ENCODE measurements at regions not wholly inside any gene's neighbourhood (a gene's known extent, or its start where the extent isn't known, plus 50 kb on each side); places are given as distances from the start of the nearest gene placed in this dataset.

DNA sequence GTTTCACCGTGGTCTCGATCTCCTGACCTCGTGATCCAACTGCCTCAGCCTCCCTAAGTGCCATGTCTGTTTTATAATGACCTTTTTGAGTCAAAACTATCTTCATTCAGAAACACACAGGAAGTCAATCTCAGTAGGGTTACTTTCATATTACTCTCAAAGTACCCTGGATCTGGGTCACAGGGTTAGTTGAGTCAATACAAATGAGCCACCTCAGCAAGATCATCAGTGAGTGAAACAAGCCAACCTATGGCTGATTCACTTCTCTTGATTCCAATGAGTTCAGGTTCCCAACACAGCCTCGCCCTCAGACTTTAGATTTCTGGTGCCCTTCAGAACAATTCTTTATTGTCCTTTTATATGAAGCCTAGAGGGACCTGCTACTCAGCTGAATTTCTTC is 76.9 kb downstream of the ZC3H11B start:
- intact Hi-C loops (cut with micrococcal nuclease), result no loop called here
- Histone ChIP-seq H3K27ac (ENCODE audit: low read length) (no peak overlapping the region), H3K4me3 (ENCODE audit: low read length) (no peak overlapping the region), H3K9me3 (ENCODE audit: control insufficient read depth, insufficient read depth, low read length) (no peaks in the 10 kb centered on the region), H3K4me1 (ENCODE audit: control insufficient read depth, insufficient read depth, low read length) (no peaks in the 10 kb centered on the region), H3K36me3 (ENCODE audit: control insufficient read depth, insufficient read depth, low read length) (no peaks in the 10 kb centered on the region), H3K27me3 (ENCODE audit: control insufficient read depth, insufficient read depth, low read length) (no peaks in the 10 kb centered on the region)
- ATAC-seq (no peak), DNase-seq (no peak)
- Mint-ChIP-seq H3K36me3 (no peaks in the 10 kb centered on the region), H3K9me3 (peaks cover 5 to 7% of the 10 kb centered on the region in 2 donors), H3K27me3 (ENCODE audit: low read depth in 2 of 2) (no peaks in the 10 kb centered on the region), H3K4me3 (no peak overlapping the region), H3K27ac (no peak overlapping the region), H3K4me1 (no peaks in the 10 kb centered on the region)
- 83% methylated on average over 4 of the region's 4 CpGs for WGBS (ENCODE audit: insufficient coverage)
- TF ChIP-seq, protein P1, sequence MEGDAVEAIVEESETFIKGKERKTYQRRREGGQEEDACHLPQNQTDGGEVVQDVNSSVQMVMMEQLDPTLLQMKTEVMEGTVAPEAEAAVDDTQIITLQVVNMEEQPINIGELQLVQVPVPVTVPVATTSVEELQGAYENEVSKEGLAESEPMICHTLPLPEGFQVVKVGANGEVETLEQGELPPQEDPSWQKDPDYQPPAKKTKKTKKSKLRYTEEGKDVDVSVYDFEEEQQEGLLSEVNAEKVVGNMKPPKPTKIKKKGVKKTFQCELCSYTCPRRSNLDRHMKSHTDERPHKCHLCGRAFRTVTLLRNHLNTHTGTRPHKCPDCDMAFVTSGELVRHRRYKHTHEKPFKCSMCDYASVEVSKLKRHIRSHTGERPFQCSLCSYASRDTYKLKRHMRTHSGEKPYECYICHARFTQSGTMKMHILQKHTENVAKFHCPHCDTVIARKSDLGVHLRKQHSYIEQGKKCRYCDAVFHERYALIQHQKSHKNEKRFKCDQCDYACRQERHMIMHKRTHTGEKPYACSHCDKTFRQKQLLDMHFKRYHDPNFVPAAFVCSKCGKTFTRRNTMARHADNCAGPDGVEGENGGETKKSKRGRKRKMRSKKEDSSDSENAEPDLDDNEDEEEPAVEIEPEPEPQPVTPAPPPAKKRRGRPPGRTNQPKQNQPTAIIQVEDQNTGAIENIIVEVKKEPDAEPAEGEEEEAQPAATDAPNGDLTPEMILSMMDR (IDR thresholded peaks at IDR 0.05), result no peak

- Mint-ChIP-seq H3K9me3 (peaks cover 3 to 7% of the 10 kb centered on the region in 2 donors), H3K4me1 (no peaks in the 10 kb centered on the region), H3K27me3 (ENCODE audit: low read depth in 2 of 2) (no peaks in the 10 kb centered on the region), H3K36me3 (no peaks in the 10 kb centered on the region), H3K27ac (no peak overlapping the region), H3K4me3 (no peak overlapping the region)
- H3K27me3 ChIP-seq (ENCODE audit: control insufficient read depth, insufficient read depth, low read length), result no peaks in the 10 kb centered on the region
- DNase-seq, result no peak
- H3K36me3 ChIP-seq (ENCODE audit: control insufficient read depth, insufficient read depth, low read length), result no peaks in the 10 kb centered on the region
- ATAC-seq, result no peak
- WGBS (ENCODE audit: insufficient coverage), result 71% methylated on average over 1 of the region's 1 CpG
- H3K9me3 ChIP-seq (ENCODE audit: control insufficient read depth, insufficient read depth, low read length), result no peaks in the 10 kb centered on the region
- H3K4me1 ChIP-seq (ENCODE audit: control insufficient read depth, insufficient read depth, low read length), result no peaks in the 10 kb centered on the region
- H3K4me3 ChIP-seq (ENCODE audit: low read length), result no peak overlapping the region
- TF ChIP-seq, protein P1 (IDR thresholded peaks at IDR 0.05), result no peak
- intact Hi-C loops (cut with micrococcal nuclease), result no loop called here
- no peak overlapping the region for H3K27ac ChIP-seq (ENCODE audit: low read length)
Observed at GRCh38 chr1:219534991-219535390, 77.9 kb downstream of the ZC3H11B start.

DNA sequence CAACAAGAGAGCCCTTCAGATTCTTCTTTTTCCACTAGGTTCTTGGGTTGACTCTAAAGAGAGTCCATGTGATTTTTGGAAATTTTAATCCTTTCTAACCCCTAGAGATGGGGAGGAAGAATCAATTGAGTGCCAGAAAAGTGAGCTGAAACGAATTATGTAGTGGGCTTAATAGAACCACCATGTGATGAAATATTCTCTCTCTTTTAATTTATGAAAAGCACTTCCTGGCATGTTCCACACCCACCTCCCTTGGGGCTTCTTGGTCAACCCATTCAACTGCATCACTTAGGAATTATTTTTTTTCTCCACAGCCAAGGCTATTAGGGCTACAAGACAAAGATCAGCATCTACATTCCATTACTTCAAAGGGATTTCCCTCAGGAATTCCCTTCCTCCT is 79.6 kb downstream of the ZC3H11B start:
- no peaks in the 10 kb centered on the region for H3K36me3 Mint-ChIP-seq
- H3K4me3 ChIP-seq (ENCODE audit: low read length), result no peak overlapping the region
- no peaks in the 10 kb centered on the region for H3K27me3 Mint-ChIP-seq (ENCODE audit: low read depth in 2 of 2)
- intact Hi-C loops (cut with micrococcal nuclease), result no loop called here
- H3K27ac ChIP-seq (ENCODE audit: low read length), result no peak overlapping the region
- H3K9me3 Mint-ChIP-seq, result peaks cover 3 to 7% of the 10 kb centered on the region in 2 donors
- no peak overlapping the region for H3K4me3 Mint-ChIP-seq
- no peak overlapping the region for H3K27ac Mint-ChIP-seq
- DNase-seq (no peak), ATAC-seq (no peak)
- H3K4me1 Mint-ChIP-seq, result no peaks in the 10 kb centered on the region
- no peaks in the 10 kb centered on the region for H3K36me3 ChIP-seq (ENCODE audit: control insufficient read depth, insufficient read depth, low read length)
- TF ChIP-seq, protein P1 (IDR thresholded peaks at IDR 0.05), result no peak
- H3K9me3 ChIP-seq (ENCODE audit: control insufficient read depth, insufficient read depth, low read length), result no peaks in the 10 kb centered on the region
- H3K4me1 ChIP-seq (ENCODE audit: control insufficient read depth, insufficient read depth, low read length), result no peaks in the 10 kb centered on the region
- WGBS (ENCODE audit: insufficient coverage), result no CpG with 5 or more reads among the region's 1 CpG
- H3K27me3 ChIP-seq (ENCODE audit: control insufficient read depth, insufficient read depth, low read length), result no peaks in the 10 kb centered on the region

DNA sequence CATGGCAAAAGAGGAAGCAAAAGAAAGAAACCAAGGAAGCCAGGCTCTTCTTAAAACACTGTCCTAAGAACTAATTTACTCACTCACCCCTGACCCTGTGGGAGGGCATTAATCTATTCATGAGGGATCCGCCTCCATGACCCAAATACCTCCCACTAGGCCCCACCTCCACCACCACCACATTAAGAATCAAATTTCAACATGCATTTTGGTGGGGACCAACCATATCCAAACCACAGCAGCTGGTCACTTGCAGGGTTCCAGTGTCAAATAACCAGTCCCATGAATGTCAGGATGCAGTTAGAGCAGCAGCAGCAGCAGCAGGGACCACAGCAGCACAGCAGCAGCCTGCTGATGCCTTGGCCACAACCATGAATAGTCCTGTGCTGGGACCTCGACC is 83.8 kb downstream of the ZC3H11B start:
- Histone ChIP-seq H3K4me1 (ENCODE audit: control insufficient read depth, insufficient read depth, low read length) (no peaks in the 10 kb centered on the region), H3K27ac (ENCODE audit: low read length) (no peak overlapping the region), H3K4me3 (ENCODE audit: low read length) (no peak overlapping the region), H3K36me3 (ENCODE audit: control insufficient read depth, insufficient read depth, low read length) (no peaks in the 10 kb centered on the region), H3K9me3 (ENCODE audit: control insufficient read depth, insufficient read depth, low read length) (no peaks in the 10 kb centered on the region), H3K27me3 (ENCODE audit: control insufficient read depth, insufficient read depth, low read length) (no peaks in the 10 kb centered on the region)
- no peak for ATAC-seq
- no peak for DNase-seq
- Mint-ChIP-seq H3K4me3 (no peak overlapping the region), H3K27me3 (ENCODE audit: low read depth in 2 of 2) (no peaks in the 10 kb centered on the region), H3K9me3 (peaks cover 0 to 7% of the 10 kb centered on the region in 2 donors), H3K36me3 (no peaks in the 10 kb centered on the region), H3K27ac (no peak overlapping the region), H3K4me1 (no peaks in the 10 kb centered on the region)
- intact Hi-C loops (cut with micrococcal nuclease), result no loop called here
- TF ChIP-seq, protein P1 (IDR thresholded peaks at IDR 0.05), result no peak
- 42% methylated on average over 2 of the region's 2 CpGs for WGBS (ENCODE audit: insufficient coverage)

Measured in natural killer cell (primary cell).